ENCODE measurements at regions not wholly inside any gene's neighbourhood (a gene's known extent, or its start where the extent isn't known, plus 50 kb on each side); places are given as distances from the start of the nearest gene placed in this dataset.

DNA sequence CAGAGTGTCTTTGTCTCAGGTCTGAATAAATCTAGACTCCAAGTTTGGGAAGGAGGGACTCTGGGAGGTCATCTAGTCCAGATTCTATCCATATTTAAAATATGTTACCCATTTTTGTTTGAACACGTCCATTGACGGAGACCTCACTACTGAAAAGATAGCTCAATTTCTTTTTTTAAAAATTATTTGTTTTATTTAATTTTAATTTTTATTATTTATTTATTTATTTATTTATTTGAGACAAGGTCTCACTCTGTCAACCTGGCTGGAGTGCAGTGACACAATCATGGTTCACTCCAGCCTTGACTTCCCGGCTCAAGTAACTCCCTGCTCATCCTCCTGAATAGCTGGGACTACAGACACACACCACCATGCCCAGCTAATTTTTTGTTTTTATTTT is 89.5 kb upstream of the SNX19 start:
- Histone ChIP-seq H3K4me2 (ENCODE audit: control insufficient read depth, insufficient read depth) (no peak overlapping the region), H3K27ac (ENCODE audit: control insufficient read depth, insufficient read depth) (no peak overlapping the region), H3K36me3 (ENCODE audit: control insufficient read depth in 2 of 2, insufficient read depth in 2 of 2, low read length in 1 of 2) (no peaks in the 10 kb centered on the region), H3K9me3 (replicated peaks; ENCODE audit: control insufficient read depth, insufficient read depth, low read length) (no peaks in the 10 kb centered on the region; the same call in 2 of the 3 replicates), H4K20me1 (ENCODE audit: control insufficient read depth, insufficient read depth) (no peaks in the 10 kb centered on the region), H3K27me3 (replicated peaks in 1 of 2; ENCODE audit: control insufficient read depth in 2 of 2, insufficient read depth in 2 of 2, low read length in 1 of 2) (no peaks in the 10 kb centered on the region), H3K9ac (ENCODE audit: control insufficient read depth, insufficient read depth, low read length) (no peak overlapping the region), H3K4me3 (no peak overlapping the region), H3K4me1 (ENCODE audit: control insufficient read depth, insufficient read depth, low read length) (no peaks in the 10 kb centered on the region), H2AFZ (ENCODE audit: control insufficient read depth, low read depth, low read length) (no peak overlapping the region), H3K79me2 (ENCODE audit: control insufficient read depth, insufficient read depth, low read length) (no peaks in the 10 kb centered on the region)
- ChIA-PET CTCF (interaction anchor here (0.9 to 1.1 kb wide), 3 partner anchors 11 to 21 kb away, joined by 3 read pairs; no protein-coding TSS in a partner anchor), SMC1A (ENCODE audit: uncharacterized antibody, unreplicated experiment) (interaction anchor here (1.8 kb wide), 1 partner anchor 17 kb away, joined by 4 read pairs; no protein-coding TSS in a partner anchor), RAD21 (ENCODE audit: unreplicated experiment) (no interaction called here), POLR2A (no interaction called here)
- intact Hi-C loops (cut with micrococcal nuclease; ENCODE audit: unreplicated experiment): no loop called here
- WGBS (ENCODE audit: insufficient coverage, insufficient replicate concordance, low lambda C conversion rate, missing lambda C conversion rate): 32% methylated on average over 3 of the region's 3 CpGs
- no peak for FAIRE-seq
- no peak for DNase-seq (ENCODE audit: low read depth, low spot score)
- BruUV-seq (replicated peaks): no TSS peak
- in situ Hi-C loops (cut with MboI): no loop called here
- no peak for ATAC-seq
- no peak for TF ChIP-seq HCFC1 (IDR thresholded peaks at IDR 0.05; ENCODE audit: low read length)
- TF ChIP-seq CHD1 (IDR thresholded peaks at IDR 0.05; ENCODE audit: low read depth, low read length): no peak
- no peak for TF ChIP-seq ASH2L (IDR thresholded peaks at IDR 0.05; ENCODE audit: borderline replicate concordance, low read depth)
- TF ChIP-seq FOXM1 (IDR thresholded peaks at IDR 0.05; ENCODE audit: low read depth, low read length): no peak
- TF ChIP-seq, protein P1, sequence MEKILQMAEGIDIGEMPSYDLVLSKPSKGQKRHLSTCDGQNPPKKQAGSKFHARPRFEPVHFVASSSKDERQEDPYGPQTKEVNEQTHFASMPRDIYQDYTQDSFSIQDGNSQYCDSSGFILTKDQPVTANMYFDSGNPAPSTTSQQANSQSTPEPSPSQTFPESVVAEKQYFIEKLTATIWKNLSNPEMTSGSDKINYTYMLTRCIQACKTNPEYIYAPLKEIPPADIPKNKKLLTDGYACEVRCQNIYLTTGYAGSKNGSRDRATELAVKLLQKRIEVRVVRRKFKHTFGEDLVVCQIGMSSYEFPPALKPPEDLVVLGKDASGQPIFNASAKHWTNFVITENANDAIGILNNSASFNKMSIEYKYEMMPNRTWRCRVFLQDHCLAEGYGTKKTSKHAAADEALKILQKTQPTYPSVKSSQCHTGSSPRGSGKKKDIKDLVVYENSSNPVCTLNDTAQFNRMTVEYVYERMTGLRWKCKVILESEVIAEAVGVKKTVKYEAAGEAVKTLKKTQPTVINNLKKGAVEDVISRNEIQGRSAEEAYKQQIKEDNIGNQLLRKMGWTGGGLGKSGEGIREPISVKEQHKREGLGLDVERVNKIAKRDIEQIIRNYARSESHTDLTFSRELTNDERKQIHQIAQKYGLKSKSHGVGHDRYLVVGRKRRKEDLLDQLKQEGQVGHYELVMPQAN (conservative IDR thresholded peaks at IDR 0.05): no peak
- no peak for TF ChIP-seq E2F4 (IDR thresholded peaks at IDR 0.05; ENCODE audit: low read depth, low read length)
- no peak for TF ChIP-seq ATF7 (IDR thresholded peaks at IDR 0.05; ENCODE audit: low read depth)
- no peak for TF ChIP-seq TARDBP (IDR thresholded peaks at IDR 0.05; ENCODE audit: borderline replicate concordance)
- no peak for TF ChIP-seq SREBF1 (IDR thresholded peaks at IDR 0.05; ENCODE audit: low read length)
- TF ChIP-seq EZH2 (IDR thresholded peaks at IDR 0.05; ENCODE audit: borderline replicate concordance, control insufficient read depth, low read depth, low read length): no peak

All from GM12878 (cell line).